PFSK-1 (cell line): ENCODE measurements at regions not wholly inside any gene's neighbourhood (a gene's known extent, or its start where the extent isn't known, plus 50 kb on each side); places are given as distances from the start of the nearest gene placed in this dataset.

ENCODE experiments used
- FOXP2 ChIP-seq: optimal IDR thresholded peaks from 2 replicates; pipeline ENCODE3; 2011; ENCODE audit warnings: borderline replicate concordance, control low read depth, inconsistent platforms; ENCODE audit not compliant: insufficient read depth; ENCODE audit errors: extremely low read length, extremely low read depth
- POLR2AphosphoS5 ChIP-seq: IDR thresholded peaks from 2 replicates; pipeline ENCODE4 v1.6.1; 2012; ENCODE audit warnings: low read depth, mild to moderate bottlenecking, control low read depth, low read length, moderate library complexity
- REST ChIP-seq, 2 experiments: IDR thresholded peaks; 2 replicates each; pipeline versions ENCODE4 v1.6.1 to v1.8.0; 2011 to 2012; ENCODE audit warnings: low read depth in 2 of 2, low read length in 2 of 2, control low read depth in 1 of 2, inconsistent platforms in 1 of 2, mild to moderate bottlenecking in 1 of 2, moderate library complexity in 1 of 2; ENCODE audit not compliant: insufficient read depth in 1 of 2
- SIN3A ChIP-seq: IDR thresholded peaks from 2 replicates; pipeline ENCODE4 v1.6.1; 2012; ENCODE audit warnings: mild to moderate bottlenecking, low read length, moderate library complexity, borderline replicate concordance; ENCODE audit not compliant: insufficient read depth
- TAF1 ChIP-seq: IDR thresholded peaks from 2 replicates; pipeline ENCODE4 v1.6.1; 2012; ENCODE audit warnings: low read length, control low read depth, borderline replicate concordance; ENCODE audit not compliant: insufficient read depth

- no peak for TF ChIP-seq POLR2AphosphoS5
- TF ChIP-seq FOXP2, result no peak
- TF ChIP-seq SIN3A, result no peak
Measured at GRCh38 chr7:85638394-85638793, 451.5 kb upstream of the SEMA3D start.

- TF ChIP-seq FOXP2, result no peak
Measured at GRCh38 chr7:85634951-85635350, 448.1 kb upstream of the SEMA3D start.

GRCh38 chr7:85630904-85631600 lies 444.2 kb upstream of the SEMA3D start:
- TF ChIP-seq TAF1 (no peak), FOXP2 (no peak), POLR2AphosphoS5 (no peak), SIN3A (no peak), REST (IDR thresholded peaks at IDR 0.05; ENCODE audit: insufficient read depth in 1 of 2, low read depth in 2 of 2, low read length in 2 of 2) (no peak)

GRCh38 chr7:85627791-85628586 lies 441.1 kb upstream of the SEMA3D start:
- TF ChIP-seq TAF1 (no peak), POLR2AphosphoS5 (no peak), SIN3A (no peak), REST (IDR thresholded peaks at IDR 0.05; ENCODE audit: insufficient read depth in 1 of 2, low read depth in 2 of 2, low read length in 2 of 2) (no peak), FOXP2 (no peak)

GRCh38 chr7:85622059-85622458 lies 435.2 kb upstream of the SEMA3D start:
- TF ChIP-seq TAF1 (no peak), SIN3A (no peak), FOXP2 (no peak), REST (IDR thresholded peaks at IDR 0.05; ENCODE audit: insufficient read depth in 1 of 2, low read depth in 2 of 2, low read length in 2 of 2) (no peak), POLR2AphosphoS5 (no peak)
